Stimulated activated naive CD8-positive, alpha-beta T cell treated with anti-CD3 and anti-CD28 coated beads, Interleukin-15, Interleukin-2, amounts not matched to agents 100 U/mL and 50 U/mL, for 24 hours (primary cell): ENCODE measurements at regions not wholly inside any gene's neighbourhood (a gene's known extent, or its start where the extent isn't known, plus 50 kb on each side); places are given as distances from the start of the nearest gene placed in this dataset.

Experiments used
- ATAC-seq: fragments of 150-1000 bp; cut with Tn5 transposase; one replicate; pipeline ENCODE4 v1.10.0; 2021
- DNase-seq: peaks from one replicate; pipeline ENCODE4 v3.0.0; 2021

DNA sequence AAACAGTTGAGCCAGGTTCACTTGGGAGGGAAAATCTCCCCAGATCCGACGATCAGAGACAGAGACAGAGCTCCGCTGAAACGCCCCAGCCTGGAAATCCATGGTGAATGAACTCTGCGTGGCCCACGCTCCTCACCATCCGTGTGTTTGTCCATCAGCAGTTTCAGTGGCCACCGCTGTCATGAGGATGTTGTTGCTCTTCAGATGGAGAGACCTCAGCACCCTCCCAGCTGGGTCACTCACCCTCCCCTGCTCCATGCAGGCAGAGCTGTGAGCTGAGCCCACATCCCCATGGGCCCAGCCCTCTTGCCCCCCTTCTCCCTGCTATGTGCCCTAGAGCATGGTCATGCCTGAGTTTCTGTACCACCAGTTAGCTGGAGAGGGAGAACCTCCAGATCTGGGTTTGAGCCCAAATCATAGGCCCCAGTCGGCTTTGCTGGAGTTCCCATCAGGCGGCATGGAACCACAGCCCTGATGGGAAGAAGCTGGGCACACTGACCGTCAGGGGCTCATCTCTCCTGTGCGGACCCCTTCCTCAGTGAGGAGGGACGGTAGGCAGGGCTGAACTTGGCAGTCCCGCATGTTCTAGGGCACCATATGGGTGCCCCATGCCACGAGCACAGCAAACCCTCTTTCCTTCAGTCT, 154.4 kb upstream of the COL5A1 start:
- DNase-seq (no peak), ATAC-seq (no peak)

DNA sequence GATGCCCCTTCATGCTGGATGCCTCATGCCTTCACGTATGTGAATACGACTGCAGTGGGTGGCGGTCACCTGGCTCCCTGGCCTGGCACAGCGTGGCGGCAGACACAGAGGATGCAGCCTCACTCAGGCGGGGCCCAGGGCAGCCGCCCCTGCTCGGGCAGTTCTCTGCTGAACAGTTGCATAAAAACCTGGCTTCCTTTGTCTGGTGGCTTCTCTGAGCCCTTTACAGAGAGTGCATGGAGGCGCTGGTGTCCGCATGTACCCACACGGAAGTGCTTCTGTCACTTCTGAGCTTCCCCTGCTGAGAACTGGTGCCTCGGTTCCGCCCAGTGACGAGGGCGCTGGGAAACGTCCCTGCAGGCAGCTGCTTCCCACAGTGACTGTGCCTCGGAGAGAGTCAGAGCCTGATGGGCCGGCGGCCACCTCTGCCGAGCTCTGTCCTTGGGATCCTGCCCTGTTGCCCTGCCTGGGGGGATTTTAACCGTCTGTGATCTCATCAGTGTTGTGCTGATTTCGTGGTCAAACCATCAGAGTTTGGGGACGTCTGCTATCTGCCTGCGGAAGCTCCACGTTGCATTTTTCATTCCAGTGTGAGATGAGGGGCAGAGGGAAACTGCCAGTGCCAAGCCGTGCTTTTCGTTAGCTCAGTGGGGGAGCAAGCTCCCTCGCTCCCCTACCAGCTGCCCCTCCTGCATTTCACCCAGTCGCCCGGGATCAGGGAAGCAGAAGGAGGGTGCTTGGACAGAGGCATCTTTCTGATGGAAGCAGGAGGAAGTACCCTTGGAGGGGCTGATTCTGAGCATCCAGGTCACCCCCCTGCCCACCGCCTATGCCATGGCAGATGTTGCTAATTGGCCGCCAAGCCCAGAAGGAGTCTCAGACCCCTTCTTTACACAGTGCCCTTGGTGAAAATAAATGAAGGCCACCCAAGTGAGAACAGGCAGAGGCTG, 153.0 kb upstream of the COL5A1 start:
- ATAC-seq, result no peak
- DNase-seq, result no peak

DNA sequence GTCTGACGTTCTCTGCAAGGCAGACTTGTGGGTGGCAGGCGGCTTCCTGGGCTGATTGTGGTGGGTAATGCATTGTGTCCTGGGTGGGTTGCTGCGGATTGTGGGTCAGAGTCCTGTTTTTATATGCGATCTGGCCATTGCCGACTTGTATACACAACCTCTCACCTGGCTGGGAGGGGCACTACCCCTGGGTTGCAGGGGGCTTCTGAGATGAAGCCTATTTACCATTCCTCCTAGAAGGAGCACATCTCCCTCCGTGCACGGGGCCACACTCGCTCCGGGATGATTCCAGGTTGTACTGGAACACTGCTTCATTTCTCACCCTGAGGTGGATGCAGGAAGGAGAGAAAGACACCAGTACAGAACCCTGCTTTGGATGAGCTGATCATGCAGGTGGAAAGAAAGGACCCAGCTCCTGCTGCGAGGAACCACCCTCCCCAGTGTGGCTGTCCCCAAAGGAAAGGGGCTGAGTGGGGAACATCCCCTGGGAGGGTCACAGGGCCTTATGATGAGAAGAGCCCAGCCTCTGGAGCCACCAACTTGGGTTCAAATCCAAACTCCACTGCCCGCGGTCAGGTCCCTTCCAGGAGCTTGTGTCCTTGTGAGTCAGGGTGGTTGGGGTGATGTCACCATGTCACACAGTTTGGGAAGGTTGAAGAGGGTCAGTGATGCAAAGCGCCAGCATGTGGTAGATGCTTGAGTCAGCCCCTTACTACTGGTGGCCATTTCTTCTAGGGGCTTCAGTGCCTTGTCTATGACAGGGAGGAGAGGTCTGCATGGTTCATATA, 151.8 kb upstream of the COL5A1 start:
- ATAC-seq, result no peak
- no peak for DNase-seq

DNA sequence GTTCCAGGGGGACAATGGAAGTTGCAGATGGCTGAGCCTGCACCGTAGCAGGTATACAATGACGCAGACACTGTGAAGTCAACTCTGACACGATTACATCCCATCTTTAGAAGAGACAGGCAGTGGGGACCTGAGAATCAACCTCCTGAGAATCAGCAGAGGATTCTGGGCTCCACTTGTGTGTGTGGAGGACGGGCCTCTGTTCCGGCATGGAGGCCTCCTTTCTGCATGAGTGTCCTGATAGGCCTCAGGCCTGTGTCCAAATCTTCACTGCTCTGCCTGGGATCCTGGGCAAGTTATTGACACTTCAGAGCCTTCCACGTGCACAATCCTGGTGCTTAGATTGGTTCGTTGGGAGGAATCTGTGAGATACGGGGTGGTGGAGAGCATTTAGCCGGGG, 151.2 kb upstream of the COL5A1 start:
- DNase-seq (no peak), ATAC-seq (no peak)

DNA sequence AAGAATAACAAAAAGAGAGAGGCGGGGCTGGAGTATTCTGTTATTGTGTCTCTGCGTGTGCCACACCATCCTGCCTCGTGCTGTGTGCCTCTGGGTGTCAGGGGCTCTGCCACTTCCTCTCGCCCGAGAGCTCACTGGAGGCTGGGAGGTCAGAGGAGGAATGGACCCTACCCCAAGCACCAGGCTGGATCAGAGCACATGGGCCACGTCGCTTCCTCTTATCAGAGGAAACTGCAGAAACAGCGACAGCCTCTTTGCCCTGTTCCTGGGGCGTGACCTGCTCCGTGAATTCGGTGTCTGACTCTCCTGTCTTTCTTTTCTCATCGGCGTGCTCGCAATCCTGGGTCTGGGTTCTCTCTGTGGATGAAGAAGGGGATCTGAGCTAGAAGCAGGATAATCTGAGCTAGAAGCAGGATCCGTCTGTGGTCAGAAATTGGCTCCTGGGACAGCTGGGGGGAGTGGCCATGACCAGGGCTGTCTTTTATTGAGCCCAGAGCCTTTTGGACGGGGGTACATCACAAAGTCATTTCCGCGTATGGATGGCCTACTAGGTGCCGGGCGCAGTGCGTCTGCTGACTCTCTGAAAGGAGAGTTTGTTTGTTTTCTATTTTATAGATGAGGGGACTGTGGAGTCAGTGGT, 150.3 kb upstream of the COL5A1 start:
- DNase-seq (no peak), ATAC-seq (no peak)

DNA sequence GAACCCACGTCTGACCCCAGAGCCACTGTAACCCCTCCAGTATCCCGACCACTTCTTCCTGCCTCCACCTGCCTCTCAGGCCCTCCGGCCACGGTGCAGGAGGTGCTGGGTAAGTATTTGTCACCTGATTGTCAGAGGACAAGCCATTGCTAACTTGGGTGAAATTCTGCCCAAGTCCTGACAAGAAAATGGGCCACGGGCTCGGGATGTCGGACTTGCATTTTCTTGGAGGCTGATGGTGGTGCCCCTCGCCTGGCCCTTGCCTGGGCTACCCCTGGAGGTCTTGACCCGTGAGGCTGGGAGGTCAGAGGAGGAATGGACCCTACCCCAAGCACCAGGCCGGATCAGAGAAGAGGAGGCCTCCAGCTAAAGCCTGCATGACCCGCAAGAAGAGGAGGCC, 149.7 kb upstream of the COL5A1 start:
- no peak for ATAC-seq
- DNase-seq, result no peak

DNA sequence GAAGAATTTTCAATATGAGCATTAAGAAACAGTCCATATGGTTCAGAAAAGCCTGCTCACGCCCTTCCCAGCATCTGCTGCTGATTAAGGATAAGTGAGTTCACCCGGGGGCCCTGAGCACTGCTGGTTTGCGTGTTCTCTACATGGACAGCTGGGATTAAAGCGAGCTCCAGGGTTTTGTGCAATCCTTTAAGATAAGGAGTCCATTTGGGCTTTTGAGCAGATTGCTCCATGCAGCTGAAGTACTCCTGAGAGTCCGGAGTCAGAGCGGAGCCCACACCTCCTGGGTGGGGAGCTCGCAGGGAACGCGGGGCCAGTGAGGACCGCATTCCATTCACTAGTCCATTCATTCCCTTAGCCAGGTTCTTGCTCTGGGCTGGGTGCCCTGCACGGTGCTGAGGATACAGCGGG, 149.3 kb upstream of the COL5A1 start:
- ATAC-seq (no peak), DNase-seq (no peak)

DNA sequence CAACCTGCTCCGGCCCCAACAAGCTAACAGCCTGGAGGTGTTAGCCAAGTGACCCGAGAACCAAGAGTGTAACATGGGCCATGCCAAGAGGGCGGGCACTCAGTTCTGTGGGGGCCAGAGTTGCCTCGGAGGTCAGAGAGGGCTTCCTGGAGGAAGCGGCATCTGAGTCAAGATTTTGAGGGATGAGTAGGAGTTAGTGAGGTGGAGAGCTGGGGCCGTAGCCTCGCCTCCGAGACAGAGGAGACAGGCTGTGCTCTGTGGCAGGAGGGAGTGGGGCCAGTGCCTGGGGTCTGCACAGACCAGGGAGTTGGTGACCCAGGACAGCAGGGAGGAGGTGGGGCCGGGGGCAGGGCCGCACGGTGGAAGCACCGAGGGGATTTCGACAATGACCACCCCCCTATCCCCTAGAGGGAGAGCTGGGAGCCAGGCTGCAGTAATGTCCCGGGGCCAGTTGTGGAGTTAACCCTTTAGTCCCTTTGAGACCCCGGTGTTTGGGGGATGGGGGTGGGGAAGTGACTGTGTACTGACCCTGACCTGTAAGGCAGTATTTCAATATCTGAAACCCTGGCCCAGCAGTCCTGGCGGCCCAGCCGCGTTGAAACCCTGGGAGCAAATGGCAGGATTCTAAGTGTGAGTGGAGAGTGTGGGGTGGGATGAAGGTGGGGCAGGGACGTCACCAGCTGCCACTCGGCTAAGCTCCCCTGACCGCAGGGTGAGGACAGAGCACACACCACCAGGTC, 148.7 kb upstream of the COL5A1 start:
- no peak for ATAC-seq
- DNase-seq, result no peak

DNA sequence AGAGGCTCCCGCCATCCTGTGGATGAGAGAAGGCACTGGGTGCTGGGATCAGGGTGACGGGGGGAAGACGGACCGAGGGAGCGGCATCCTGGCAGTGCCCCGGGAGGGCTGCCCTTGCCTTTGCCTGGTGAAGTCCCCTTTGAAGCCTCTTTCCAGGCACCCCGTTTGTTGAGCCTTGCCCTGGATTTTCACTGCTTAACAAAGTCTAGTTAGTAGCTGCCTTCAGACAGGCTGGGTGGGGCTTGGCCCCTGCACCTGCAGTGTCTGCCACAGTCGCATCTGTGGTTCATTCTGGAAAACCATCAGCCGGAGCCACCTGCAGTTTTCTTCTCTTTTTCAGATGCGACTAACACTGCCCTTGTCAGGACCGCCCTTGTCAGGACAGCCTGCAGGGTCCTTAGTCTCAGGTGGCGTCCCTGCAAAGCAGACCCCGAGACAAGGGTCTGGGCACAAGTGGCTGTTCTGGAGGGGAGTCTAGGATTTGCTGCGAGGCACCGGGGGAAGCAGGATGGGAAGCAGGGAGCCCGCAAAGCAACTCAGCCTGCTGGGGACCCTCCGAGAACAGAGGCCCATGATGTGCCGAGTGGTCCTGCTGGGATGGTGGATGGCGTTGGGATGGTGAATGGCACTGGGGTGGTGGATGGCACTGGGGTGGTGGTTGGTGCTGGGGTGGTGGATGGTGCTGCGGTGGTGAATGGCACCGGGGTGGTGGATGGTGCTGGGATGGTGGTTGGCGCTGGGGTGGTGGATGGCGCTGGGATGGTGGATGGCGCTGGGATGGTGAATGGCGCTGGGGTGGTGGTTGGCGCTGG, 147.9 kb upstream of the COL5A1 start:
- ATAC-seq (no peak), DNase-seq (no peak)

DNA sequence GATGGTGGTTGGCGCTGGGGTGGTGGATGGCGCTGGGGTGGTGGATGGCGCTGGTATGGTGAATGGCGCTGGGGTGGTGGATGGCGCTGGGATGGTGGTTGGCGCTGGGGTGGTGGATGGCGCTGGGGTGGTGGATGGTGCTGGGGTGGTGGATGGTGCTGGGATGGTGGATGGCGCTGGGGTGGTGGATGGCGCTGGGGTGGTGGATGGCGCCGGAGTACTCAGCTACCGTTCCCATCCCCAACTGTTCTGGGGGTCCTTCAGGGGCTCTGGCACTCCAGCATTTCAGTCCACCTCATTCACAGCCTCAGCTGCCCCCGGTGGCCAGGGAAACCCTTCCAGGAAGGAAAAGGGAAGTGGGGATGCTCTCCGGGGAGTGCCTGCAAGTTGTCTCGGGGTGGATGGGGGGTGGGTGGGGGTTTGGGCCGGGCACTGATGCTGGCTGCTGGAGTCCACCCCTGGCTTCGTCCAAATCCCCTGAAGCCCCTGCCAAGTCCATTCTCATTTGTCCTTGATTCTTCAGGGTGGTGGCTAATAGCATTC, 147.3 kb upstream of the COL5A1 start:
- ATAC-seq (no peak), DNase-seq (no peak)

DNA sequence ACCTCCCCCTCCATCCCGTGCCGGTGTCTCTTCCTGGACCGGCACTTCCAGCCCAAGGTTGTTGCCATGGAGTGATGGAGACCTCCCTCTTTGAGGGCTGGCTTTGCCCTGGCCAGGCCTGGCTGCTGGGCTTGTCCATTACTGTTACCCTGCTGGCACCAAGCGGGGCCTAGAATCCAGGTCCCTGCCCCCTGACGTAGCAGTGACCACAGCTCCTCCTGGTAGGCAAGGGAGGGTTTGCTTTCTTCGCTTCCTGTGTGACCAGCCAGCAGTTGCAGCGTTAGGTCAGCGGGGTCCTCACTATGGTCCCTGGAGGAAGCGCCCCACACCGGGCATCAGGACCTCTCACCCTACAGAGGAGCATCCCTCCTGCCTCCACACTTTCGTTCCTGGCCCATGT, 146.7 kb upstream of the COL5A1 start:
- DNase-seq, result no peak
- no peak for ATAC-seq

DNA sequence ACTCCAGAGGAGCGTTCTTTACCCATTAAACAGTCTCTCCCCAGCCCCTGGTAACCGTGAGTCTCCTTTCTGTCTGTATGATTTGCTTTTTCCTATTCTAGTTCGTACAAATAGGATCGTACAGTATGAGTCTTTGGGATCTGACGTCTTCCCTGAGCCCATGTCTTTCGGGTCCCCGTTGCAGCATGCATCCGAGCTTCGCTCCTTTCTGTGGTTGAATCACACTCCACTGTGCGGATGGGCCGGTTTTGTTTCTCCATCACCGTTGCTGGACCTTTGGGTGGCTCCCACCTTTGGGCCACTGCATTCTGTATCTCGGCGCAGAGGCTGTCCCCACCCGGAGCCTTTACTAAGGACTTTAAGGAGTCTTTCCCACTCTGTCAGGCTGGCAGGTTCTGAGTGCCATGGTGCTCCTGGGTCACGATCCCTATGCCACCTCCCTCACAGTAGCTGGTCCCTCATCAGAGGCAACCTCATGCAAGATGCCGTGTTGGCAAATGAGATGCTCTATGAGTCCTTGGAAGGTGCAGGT, 145.7 kb upstream of the COL5A1 start:
- no peak for ATAC-seq

DNA sequence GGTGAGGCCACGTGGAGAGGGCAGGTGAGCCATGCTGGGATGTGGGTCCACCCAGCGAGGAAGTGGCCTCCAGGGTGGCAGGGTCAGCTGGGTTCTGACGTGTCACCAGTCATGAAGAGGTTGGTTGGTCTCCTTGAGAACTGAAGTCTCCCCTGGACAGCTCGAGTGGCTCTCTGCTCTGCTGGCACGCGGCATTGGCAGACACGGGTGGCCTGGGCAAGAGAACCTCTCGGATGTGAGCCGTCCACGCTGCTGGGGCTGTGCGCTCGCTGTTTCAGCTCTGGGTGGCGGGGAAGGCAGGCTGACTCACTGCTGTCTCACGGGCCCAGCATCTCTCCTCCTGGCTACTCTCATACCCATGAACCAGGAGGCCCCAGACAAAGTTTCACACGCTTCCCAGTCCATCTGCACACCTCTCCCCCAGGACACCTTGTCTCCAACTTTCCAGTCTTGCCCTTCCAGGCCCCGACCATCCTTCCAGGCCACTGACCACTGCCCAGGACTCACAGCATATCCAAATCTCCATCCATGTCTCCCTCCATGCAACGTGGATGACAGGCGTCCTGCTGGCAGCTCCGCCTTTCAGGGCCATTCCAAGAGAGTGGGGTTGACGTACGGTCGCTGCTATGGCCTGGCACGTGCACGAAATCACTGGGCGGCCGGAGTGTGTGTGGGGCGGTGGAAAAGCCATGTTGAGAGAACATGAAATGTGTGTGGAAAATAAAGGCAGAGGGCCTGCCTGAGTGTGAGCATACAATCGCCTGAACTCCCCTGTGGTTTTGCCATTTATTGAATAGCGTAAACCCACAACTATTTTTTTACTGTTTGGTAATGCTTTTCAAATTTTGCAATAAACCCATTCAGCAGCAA, 145.0 kb upstream of the COL5A1 start:
- ATAC-seq, result no peak

More for the DNA sequence above, 145.7 kb upstream of the COL5A1 start:
- no peak for DNase-seq

DNA sequence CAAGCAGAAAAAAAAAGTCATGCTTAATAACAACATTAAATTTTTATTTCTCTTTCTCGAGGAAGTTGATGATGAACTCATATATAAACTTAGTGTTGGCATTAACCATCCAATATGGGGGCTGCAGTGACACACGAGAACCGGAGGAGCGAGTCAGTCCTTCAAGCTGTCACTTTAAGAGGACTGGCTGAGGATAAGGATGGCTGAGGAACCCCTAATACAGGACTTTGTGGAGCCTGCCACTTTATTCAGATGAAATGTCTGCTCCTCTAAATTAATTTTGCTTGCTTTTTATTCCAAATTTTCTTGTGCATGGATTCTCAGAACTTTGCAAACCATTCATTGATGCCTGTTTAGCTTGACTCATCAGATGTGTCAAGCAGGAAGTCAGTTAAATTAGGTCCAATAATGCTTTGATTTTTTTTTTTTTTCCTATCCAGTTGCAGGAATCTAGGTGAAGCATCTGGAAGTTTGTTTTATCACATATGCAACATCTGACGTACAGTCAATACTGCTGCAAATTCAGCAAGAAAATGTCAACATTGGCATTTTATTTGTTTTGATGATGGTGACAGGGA, 144.2 kb upstream of the COL5A1 start:
- DNase-seq, result no peak
- no peak for ATAC-seq

More for the DNA sequence above, 145.0 kb upstream of the COL5A1 start:
- DNase-seq, result no peak

DNA sequence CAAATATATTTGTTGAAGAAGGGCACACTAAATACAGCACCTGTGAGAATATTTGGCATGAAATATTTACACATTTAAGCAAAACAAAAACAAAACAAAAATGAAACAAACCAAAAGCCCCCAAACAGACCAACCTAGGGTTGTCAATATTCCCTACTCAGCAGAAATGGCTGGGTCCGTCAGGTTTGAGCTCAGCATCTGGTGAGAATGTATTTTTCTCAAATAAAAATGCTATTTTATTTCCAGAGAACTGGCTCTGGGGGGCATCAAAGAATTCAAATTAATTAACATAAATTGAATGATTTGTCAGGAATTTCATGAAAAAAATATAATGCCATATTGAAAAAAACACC, 142.8 kb upstream of the COL5A1 start:
- ATAC-seq, result no peak
- no peak for DNase-seq

DNA sequence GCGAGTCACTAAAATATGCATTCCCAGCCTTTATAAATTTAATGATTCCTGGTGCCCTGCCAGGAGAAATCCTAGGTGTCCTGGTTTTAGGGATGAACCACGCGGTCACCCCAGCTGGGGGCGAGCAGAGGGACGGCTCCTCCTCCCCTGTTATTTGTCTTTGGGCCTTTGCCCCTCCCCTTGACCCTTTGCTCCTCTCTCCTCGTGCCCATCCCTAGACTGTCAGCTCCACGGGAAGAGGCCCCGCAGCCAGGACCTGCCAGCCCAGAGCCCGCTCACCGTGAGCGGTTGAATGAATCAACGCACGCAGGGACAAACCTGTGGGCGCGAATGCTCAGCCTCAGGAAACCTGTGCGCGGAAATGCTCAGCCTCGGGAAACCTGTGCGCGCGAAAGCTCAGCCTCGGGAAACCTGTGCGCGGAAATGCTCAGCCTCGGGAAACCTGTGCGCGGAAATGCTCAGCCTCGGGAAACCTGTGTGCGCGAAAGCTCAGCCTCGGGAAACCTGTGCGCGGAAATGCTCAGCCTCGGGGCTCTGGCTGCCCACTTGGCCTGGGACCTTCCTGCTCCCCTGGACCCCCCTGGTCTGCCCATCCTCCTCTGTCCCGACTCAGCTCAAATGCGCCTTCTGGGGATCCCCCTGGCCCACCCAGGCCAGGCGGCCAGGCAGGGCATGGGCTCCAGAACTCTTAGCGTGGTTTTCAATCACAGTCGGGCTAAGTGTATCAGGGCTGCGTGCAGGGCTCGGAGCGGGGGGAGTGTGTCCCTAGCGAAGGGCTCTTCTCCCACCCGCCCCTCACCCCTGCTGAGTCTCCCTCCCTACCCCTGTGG, 140.5 kb upstream of the COL5A1 start:
- DNase-seq (no peak), ATAC-seq (no peak)

DNA sequence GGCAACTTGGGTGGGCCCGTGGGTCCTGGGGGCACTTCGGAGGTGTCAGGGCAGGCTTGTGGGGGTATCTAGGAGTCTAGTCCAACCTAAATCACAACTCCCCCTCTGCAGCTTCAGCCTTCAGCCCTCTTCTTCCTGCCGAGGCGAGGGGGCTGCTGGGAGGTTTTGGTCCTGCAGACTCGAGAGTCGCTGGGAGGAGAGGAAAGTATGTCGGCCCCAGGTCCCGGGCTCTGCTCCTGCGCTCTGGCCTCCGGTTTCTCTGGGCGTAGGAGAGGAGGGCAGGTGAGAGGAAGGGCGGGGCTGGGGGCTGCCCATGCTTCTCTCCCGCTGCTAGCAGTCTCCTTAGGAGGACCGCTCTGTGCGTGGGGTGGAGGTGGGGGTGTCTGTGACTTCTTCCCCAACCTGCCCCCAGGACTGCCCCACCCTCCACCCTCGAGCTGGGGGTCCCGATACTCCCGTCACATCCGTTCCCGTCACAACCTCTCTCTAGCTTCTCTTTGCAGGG, 139.8 kb upstream of the COL5A1 start:
- ATAC-seq (no peak), DNase-seq (no peak)
